Neural cell (in vitro differentiated cells): ENCODE measurements at regions not wholly inside any gene's neighbourhood (a gene's known extent, or its start where the extent isn't known, plus 50 kb on each side); places are given as distances from the start of the nearest gene placed in this dataset.

Experiments used
- H2AFZ ChIP-seq: fragments of 200-600, 300-800 bp; sonication (generic), shearing (Covaris generic); 2 replicates; pipeline ENCODE4 v1.6.0; 2014; ENCODE audit warnings: low read depth, mild to moderate bottlenecking, antibody characterized with exemption, low read length, moderate library complexity
- H3F3A ChIP-seq: fragments of 200-600 bp; shearing (Covaris generic); 2 replicates; pipeline ENCODE4 v1.6.1; 2016; ENCODE audit warnings: mild to moderate bottlenecking, moderate library complexity, mixed read lengths, antibody characterized with exemption, low read length; ENCODE audit not compliant: insufficient read depth, poor library complexity, severe bottlenecking
- H3K27ac ChIP-seq: fragments of 200-600, 300-800 bp; sonication (generic), shearing (Covaris generic); 2 replicates; pipeline ENCODE4 v1.5.1; 2014; ENCODE audit warnings: mild to moderate bottlenecking, low read length, moderate library complexity
- H3K27me3 ChIP-seq: fragments of 300-800, 200-600 bp; sonication (generic), shearing (Covaris generic); 2 replicates; pipeline ENCODE4 v1.6.0; 2014; ENCODE audit warnings: mild to moderate bottlenecking, low read depth, low read length, moderate library complexity; ENCODE audit not compliant: insufficient read depth
- H3K36me3 ChIP-seq: fragments of 300-800, 200-600 bp; sonication (generic), shearing (Covaris generic); 2 replicates; pipeline ENCODE4 v1.5.1; 2014; ENCODE audit warnings: mild to moderate bottlenecking, antibody characterized with exemption, low read length, moderate library complexity; ENCODE audit not compliant: insufficient read depth
- H3K4me2 ChIP-seq: fragments of 300-800, 200-600 bp; sonication (generic), shearing (Covaris generic); 2 replicates; pipeline ENCODE4 v1.6.0; 2014; ENCODE audit warnings: mild to moderate bottlenecking, low read length
- H3K4me3 ChIP-seq: fragments of 300-800, 200-600 bp; sonication (generic), shearing (Covaris generic); 2 replicates; pipeline ENCODE4 v1.5.1; 2014; ENCODE audit warnings: mild to moderate bottlenecking, low read length, moderate library complexity
- H3K79me2 ChIP-seq: fragments of 200-600 bp; shearing (Covaris generic); replicated peaks from 2 replicates; pipeline ENCODE4 v1.6.0; 2014; ENCODE audit warnings: mild to moderate bottlenecking, low read length, moderate library complexity; ENCODE audit not compliant: insufficient read depth
- H3K9ac ChIP-seq: fragments of 300-800, 200-600 bp; sonication (generic), shearing (Covaris generic); 2 replicates; pipeline ENCODE4 v1.6.1; 2016; ENCODE audit warnings: mild to moderate bottlenecking, low read length, mixed read lengths
- H3K9me2 ChIP-seq: fragments of 200-600 bp; shearing (Covaris generic); 2 replicates; pipeline ENCODE4 v1.6.1; 2016; ENCODE audit warnings: mild to moderate bottlenecking, low read length, mixed read lengths; ENCODE audit not compliant: insufficient read depth
- H3K9me3 ChIP-seq: fragments of 200-600, 300-800 bp; sonication (generic), shearing (Covaris generic); 2 replicates; pipeline ENCODE4 v1.6.1; 2016; ENCODE audit warnings: mild to moderate bottlenecking, mixed run types, low read length, moderate library complexity, mixed read lengths
- H4K20me1 ChIP-seq: fragments of 200-600 bp; shearing (Covaris generic); 2 replicates; pipeline ENCODE4 v1.6.1; 2016; ENCODE audit warnings: mild to moderate bottlenecking, mixed run types; ENCODE audit not compliant: insufficient read depth
- CTCF ChIP-seq: fragments of 450-650 bp; IDR thresholded peaks from 2 replicates; pipeline ENCODE4 v1.5.1; 2014; ENCODE audit warnings: antibody characterized with exemption, mild to moderate bottlenecking, moderate library complexity; ENCODE audit not compliant: poor library complexity, severe bottlenecking
- EP300 ChIP-seq: fragments of 450-650 bp; conservative IDR thresholded peaks from 2 replicates; pipeline ENCODE4 v1.6.1; 2014; ENCODE audit warnings: antibody characterized with exemption, mild to moderate bottlenecking, moderate library complexity; ENCODE audit not compliant: poor library complexity, severe bottlenecking
- EZH2 ChIP-seq: fragments of 200-600, 300-800 bp; shearing (Covaris generic), sonication (generic); IDR thresholded peaks from 2 replicates; pipeline ENCODE4 v1.6.1; 2014; ENCODE audit warnings: antibody characterized with exemption, low read length, borderline replicate concordance, mild to moderate bottlenecking; ENCODE audit not compliant: insufficient read depth, poor library complexity, severe bottlenecking
- MXI1 ChIP-seq: fragments of 450-650 bp; conservative IDR thresholded peaks from 2 replicates; pipeline ENCODE4 v1.6.1; 2014; ENCODE audit warnings: antibody characterized with exemption, mild to moderate bottlenecking; ENCODE audit not compliant: poor library complexity, severe bottlenecking
- POLR2AphosphoS5 ChIP-seq: IDR thresholded peaks from 2 replicates; pipeline ENCODE4 v1.6.1; 2012
- RAD21 ChIP-seq: fragments of 450-650 bp; conservative IDR thresholded peaks from 2 replicates; pipeline ENCODE4 v1.6.1; 2014; ENCODE audit warnings: antibody characterized with exemption, mild to moderate bottlenecking, moderate library complexity
- REST ChIP-seq: IDR thresholded peaks from 2 replicates; pipeline ENCODE4 v1.6.1; 2012; ENCODE audit warnings: borderline replicate concordance
- SMC3 ChIP-seq: fragments of 450-650 bp; conservative IDR thresholded peaks from 2 replicates; pipeline ENCODE4 v1.6.1; 2014; ENCODE audit warnings: antibody characterized with exemption, mild to moderate bottlenecking, moderate library complexity; ENCODE audit not compliant: poor library complexity
- TAF1 ChIP-seq: IDR thresholded peaks from 2 replicates; pipeline ENCODE4 v1.6.1; 2012; ENCODE audit warnings: low read depth

GRCh38 chr10:2703953-2704352 lies 363.4 kb upstream of the PFKP start:
- Histone ChIP-seq H3K27me3 (no peaks in the 10 kb centered on the region), H3K79me2 (no peaks in the 10 kb centered on the region), H2AFZ (no peak overlapping the region), H3K9me2 (no peaks in the 10 kb centered on the region), H3K4me3 (no peak overlapping the region), H4K20me1 (no peaks in the 10 kb centered on the region), H3K9ac (no peak overlapping the region), H3K4me2 (no peak overlapping the region), H3K36me3 (no peaks in the 10 kb centered on the region), H3K9me3 (no peaks in the 10 kb centered on the region), H3F3A (no peaks in the 10 kb centered on the region), H3K27ac (no peak overlapping the region)
- TF ChIP-seq CTCF (no peak), REST (no peak), MXI1 (no peak)

- Histone ChIP-seq H3K4me3 (no peak overlapping the region), H2AFZ (no peak overlapping the region), H3K79me2 (no peaks in the 10 kb centered on the region), H3K9ac (no peak overlapping the region), H3K4me2 (no peak overlapping the region), H3K27me3 (no peaks in the 10 kb centered on the region), H4K20me1 (no peaks in the 10 kb centered on the region), H3F3A (no peaks in the 10 kb centered on the region), H3K9me2 (no peaks in the 10 kb centered on the region), H3K9me3 (no peaks in the 10 kb centered on the region), H3K27ac (no peak overlapping the region), H3K36me3 (no peaks in the 10 kb centered on the region)
- TF ChIP-seq EZH2 = no peak
- TF ChIP-seq RAD21 = no peak
- TF ChIP-seq REST = no peak
- TF ChIP-seq MXI1 = no peak
- no peak for TF ChIP-seq SMC3
- TF ChIP-seq CTCF = no peak
- no peak for TF ChIP-seq EP300
- no peak for TF ChIP-seq POLR2AphosphoS5
- TF ChIP-seq TAF1 = no peak
These were observed 365.5 kb upstream of the PFKP start for GRCh38 chr10:2701802-2702201.
